HEK293T (cell line): ENCODE measurements at regions not wholly inside any gene's neighbourhood (a gene's known extent, or its start where the extent isn't known, plus 50 kb on each side); places are given as distances from the start of the nearest gene placed in this dataset.

Source experiments
- ELF4 ChIP-seq: fragments of 450-650 bp; IDR thresholded peaks from 2 replicates; pipeline ENCODE4 v1.6.1; 2017; ENCODE audit warnings: antibody characterized with exemption
- FOXA1 ChIP-seq: fragments of 450-650 bp; IDR thresholded peaks from 2 replicates; pipeline ENCODE4 v1.6.1; 2016; ENCODE audit warnings: mild to moderate bottlenecking
- FOXK2 ChIP-seq: fragments of 450-650 bp; IDR thresholded peaks from 2 replicates; pipeline ENCODE4 v1.6.1; 2016; ENCODE audit warnings: mild to moderate bottlenecking
- L3MBTL2 ChIP-seq: fragments of 450-650 bp; conservative IDR thresholded peaks from 2 replicates; pipeline ENCODE4 v1.6.1; 2016; ENCODE audit warnings: mild to moderate bottlenecking
- LEF1 ChIP-seq: fragments of 450-650 bp; IDR thresholded peaks from 2 replicates; pipeline ENCODE4 v1.6.1; 2017; ENCODE audit warnings: mild to moderate bottlenecking, borderline replicate concordance
- NFRKB ChIP-seq: fragments of 450-650 bp; IDR thresholded peaks from 2 replicates; pipeline ENCODE4 v1.6.1; 2016; ENCODE audit warnings: mild to moderate bottlenecking, moderate library complexity
- SP1 ChIP-seq: fragments of 450-650 bp; IDR thresholded peaks from 2 replicates; pipeline ENCODE4 v1.6.1; 2017
- SUZ12 ChIP-seq: fragments of 450-650 bp; IDR thresholded peaks from 2 replicates; pipeline ENCODE4 v1.6.1; 2016; ENCODE audit warnings: mild to moderate bottlenecking
- TARDBP ChIP-seq: fragments of 450-650 bp; IDR thresholded peaks from 2 replicates; pipeline ENCODE4 v1.6.1; 2016
- ZNF384 ChIP-seq: fragments of 450-650 bp; IDR thresholded peaks from 2 replicates; pipeline ENCODE4 v1.6.1; 2016

GRCh38 chr5:74431290-74431669, 209.2 kb downstream of the ENC1 start:
- TF ChIP-seq ZNF384 (no peak), TARDBP (no peak), FOXA1 (no peak), FOXK2 (no peak), SP1 (no peak), LEF1 (no peak), L3MBTL2 (no peak), SUZ12 (no peak), ELF4 (no peak), NFRKB (no peak)
